ENCODE measurements at regions not wholly inside any gene's neighbourhood (a gene's known extent, or its start where the extent isn't known, plus 50 kb on each side); places are given as distances from the start of the nearest gene placed in this dataset.
"Not testable (repeated sequence)": the region's sequence is repeated elsewhere in the genome, so short reads cannot be mapped to it uniquely, and the experiment has no call there.

- 67% methylated on average over 4 of the region's 4 CpGs for WGBS
- Histone ChIP-seq H3K27ac (no peak overlapping the region), H3K9me3 (no peaks in the 10 kb centered on the region), H3K36me3 (no peaks in the 10 kb centered on the region), H3K27me3 (no peaks in the 10 kb centered on the region), H3K4me1 (peaks cover 15% of the 10 kb centered on the region), H3K4me3 (no peak overlapping the region)
- no peak for DNase-seq (ENCODE audit: low spot score in 2 of 2)
- no peak for TF ChIP-seq POLR2AphosphoS5 (IDR thresholded peaks at IDR 0.05)
- TF ChIP-seq CTCF (IDR thresholded peaks at IDR 0.05) = no peak
These were observed 164.9 kb upstream of the SLC38A2 start for GRCh38 chr12:46537387-46537955.

- WGBS = 81% methylated on average over 3 of the region's 3 CpGs
- H3K27me3 ChIP-seq; H3K36me3 ChIP-seq; H3K9me3 ChIP-seq; DNase-seq (ENCODE audit: low spot score in 2 of 2); H3K4me3 ChIP-seq; H3K27ac ChIP-seq: not testable (repeated sequence)
- H3K4me1 ChIP-seq = peaks cover 15% of the 10 kb centered on the region
These were observed 163.7 kb upstream of the SLC38A2 start for GRCh38 chr12:46536316-46536715.

GRCh38 chr12:46535907-46536306, 163.3 kb upstream of the SLC38A2 start:
- H3K4me1 ChIP-seq = peaks cover 15% of the 10 kb centered on the region
- no peak overlapping the region for H3K27ac ChIP-seq
- 88% methylated on average over 6 of the region's 6 CpGs for WGBS
- no peaks in the 10 kb centered on the region for H3K9me3 ChIP-seq
- no peaks in the 10 kb centered on the region for H3K27me3 ChIP-seq
- TF ChIP-seq POLR2AphosphoS5 (IDR thresholded peaks at IDR 0.05) (no peak), CTCF (IDR thresholded peaks at IDR 0.05) (no peak), EP300 (IDR thresholded peaks at IDR 0.05) (no peak), POLR2A (IDR thresholded peaks at IDR 0.05) (no peak)
- no peak for DNase-seq (ENCODE audit: low spot score in 2 of 2)
- H3K4me3 ChIP-seq = no peak overlapping the region
- H3K36me3 ChIP-seq = no peaks in the 10 kb centered on the region

- TF ChIP-seq POLR2AphosphoS5 (IDR thresholded peaks at IDR 0.05) = no peak
- TF ChIP-seq POLR2A (IDR thresholded peaks at IDR 0.05) = no peak
- TF ChIP-seq EP300 (IDR thresholded peaks at IDR 0.05) = no peak
- TF ChIP-seq CTCF (IDR thresholded peaks at IDR 0.05) = no peak
- Histone ChIP-seq H3K27me3 (no peaks in the 10 kb centered on the region), H3K36me3 (no peaks in the 10 kb centered on the region), H3K27ac (no peak overlapping the region), H3K4me3 (no peak overlapping the region), H3K9me3 (no peaks in the 10 kb centered on the region), H3K4me1 (peaks cover 15% of the 10 kb centered on the region)
- WGBS = 56% methylated on average over 3 of the region's 3 CpGs
- DNase-seq (ENCODE audit: low spot score in 2 of 2) = no peak
These were observed 162.8 kb upstream of the SLC38A2 start for GRCh38 chr12:46535376-46535775.

- no peaks in the 10 kb centered on the region for H3K9me3 ChIP-seq
- 45% methylated on average over 1 of the region's 1 CpG for WGBS
- H3K27ac ChIP-seq = no peak overlapping the region
- no peak for DNase-seq (ENCODE audit: low spot score in 2 of 2)
- no peaks in the 10 kb centered on the region for H3K27me3 ChIP-seq
- TF ChIP-seq CTCF (IDR thresholded peaks at IDR 0.05) (no peak), POLR2AphosphoS5 (IDR thresholded peaks at IDR 0.05) (no peak), POLR2A (IDR thresholded peaks at IDR 0.05) (no peak), EP300 (IDR thresholded peaks at IDR 0.05) (no peak)
- H3K36me3 ChIP-seq = no peaks in the 10 kb centered on the region
- H3K4me1 ChIP-seq = peaks cover 15% of the 10 kb centered on the region
- no peak overlapping the region for H3K4me3 ChIP-seq
These were observed 161.8 kb upstream of the SLC38A2 start for GRCh38 chr12:46534327-46534840.

- TF ChIP-seq POLR2A (IDR thresholded peaks at IDR 0.05) = no peak
- no peak for TF ChIP-seq POLR2AphosphoS5 (IDR thresholded peaks at IDR 0.05)
- no peak for TF ChIP-seq EP300 (IDR thresholded peaks at IDR 0.05)
- TF ChIP-seq CTCF (IDR thresholded peaks at IDR 0.05) = no peak
- H3K4me3 ChIP-seq = no peak overlapping the region
- H3K27me3 ChIP-seq = no peaks in the 10 kb centered on the region
- no peak for DNase-seq (ENCODE audit: low spot score in 2 of 2)
- H3K9me3 ChIP-seq = no peaks in the 10 kb centered on the region
- WGBS = 71% methylated on average over 2 of the region's 2 CpGs
- no peaks in the 10 kb centered on the region for H3K36me3 ChIP-seq
- no peak overlapping the region for H3K27ac ChIP-seq
- H3K4me1 ChIP-seq = peaks cover 15% of the 10 kb centered on the region
These were observed 161.2 kb upstream of the SLC38A2 start for GRCh38 chr12:46533723-46534122.
